Lung (tissue), 11 donors: ENCODE measurements at regions not wholly inside any gene's neighbourhood (a gene's known extent, or its start where the extent isn't known, plus 50 kb on each side); places are given as distances from the start of the nearest gene placed in this dataset.

Source experiments
- ATAC-seq: fragments of 200-7000 bp; cut with Tn5 transposase; one replicate; pipeline ENCODE4 v1.9.1; 2020; ENCODE audit warnings: moderate number of reproducible peaks; ENCODE audit not compliant: insufficient read depth, low FRiP score
- DNase-seq, 3 donors: peaks; one replicate each; pipeline ENCODE4 v3.0.0-alpha.2; 2013 to 2017
- H3K27ac ChIP-seq, 2 donors: one replicate each; pipeline ENCODE4 v1.5.1; 2013; ENCODE audit warnings: mild to moderate bottlenecking in 2 of 2, moderate library complexity in 2 of 2, control low read depth in 1 of 2, inconsistent platforms in 1 of 2, low read depth in 1 of 2, low read length in 1 of 2
- H3K27me3 ChIP-seq, 3 donors: one replicate each; pipeline ENCODE4 v1.5.1; 2013; ENCODE audit warnings: low read length in 2 of 3; ENCODE audit not compliant: control insufficient read depth in 3 of 3, insufficient read depth in 3 of 3
- H3K36me3 ChIP-seq, 4 donors: one replicate each; pipeline ENCODE4 v1.5.1; 2013; ENCODE audit warnings: low read length in 4 of 4, mild to moderate bottlenecking in 1 of 4, moderate library complexity in 1 of 4; ENCODE audit not compliant: control insufficient read depth in 4 of 4, insufficient read depth in 4 of 4
- H3K4me1 ChIP-seq, 5 donors: one replicate each; pipeline ENCODE4 v1.5.1; 2013; ENCODE audit warnings: low read length in 5 of 5, mild to moderate bottlenecking in 2 of 5, moderate library complexity in 1 of 5; ENCODE audit not compliant: control insufficient read depth in 5 of 5, insufficient read depth in 5 of 5
- H3K4me3 ChIP-seq: one replicate; pipeline ENCODE4 v1.5.1; 2013; ENCODE audit warnings: mild to moderate bottlenecking, control low read depth, moderate library complexity
- H3K9ac ChIP-seq, 2 donors: one replicate each; pipeline ENCODE4 v1.5.1; 2013; ENCODE audit warnings: low read length in 2 of 2, control low read depth in 1 of 2; ENCODE audit not compliant: insufficient read depth in 1 of 2
- H3K9me3 ChIP-seq, 4 donors: one replicate each; pipeline ENCODE4 v1.5.1; 2013; ENCODE audit warnings: low read length in 3 of 4, mild to moderate bottlenecking in 1 of 4, moderate library complexity in 1 of 4; ENCODE audit not compliant: control insufficient read depth in 4 of 4, insufficient read depth in 3 of 4
- CTCF ChIP-seq: IDR thresholded peaks from 2 replicates; pipeline ENCODE4 v1.5.1; 2012; ENCODE audit warnings: mild to moderate bottlenecking; ENCODE audit errors: control extremely low read depth, extremely low read depth
- WGBS, 2 donors: extraction: QIAGEN DNeasy Blood & Tissue Kit; methylation state at CpG; one replicate each; pipeline ENCODE4 v1.1.7; 2013; 5-methylcytosine and 5-hydroxymethylcytosine counted together
- donor health status: control.
- donor health status: control.
- donor health status: Bipolar disorder and iron deficiency.
- donor health status: healthy.
- donor health status: DM: yes; HTN: yes; CAD: no.

DNA sequence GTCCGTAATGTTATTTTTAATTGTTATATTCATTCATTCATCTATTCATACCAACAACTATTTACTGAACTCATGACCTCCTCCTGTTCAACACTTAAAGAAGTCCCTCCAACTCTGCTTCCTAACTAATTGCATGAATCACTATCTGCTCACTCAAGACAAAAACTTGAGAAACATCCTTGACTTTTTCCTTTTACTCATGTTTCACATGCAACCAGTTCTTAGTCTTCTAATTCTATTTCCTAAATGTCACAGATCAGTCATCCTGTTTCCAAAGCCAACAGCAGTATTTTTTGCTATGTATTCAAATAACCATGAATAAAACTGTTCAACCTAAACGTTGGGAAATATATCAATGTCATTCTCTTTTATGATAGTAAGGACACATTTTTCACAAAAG, 124.6 kb upstream of the GBE1 start:
- H3K4me1 ChIP-seq = peaks cover 0 to 9% (median 3%) of the 10 kb centered on the region in 5 donors
- no peak overlapping the region for H3K9ac ChIP-seq
- no peak for ATAC-seq
- no peak overlapping the region for H3K4me3 ChIP-seq
- DNase-seq = no peak
- no peaks in the 10 kb centered on the region for H3K9me3 ChIP-seq
- H3K27ac ChIP-seq = no peak overlapping the region
- no peaks in the 10 kb centered on the region for H3K36me3 ChIP-seq
- 71 to 83% methylated on average over 2 of the region's 2 CpGs for WGBS, 2 donors
- no peaks in the 10 kb centered on the region for H3K27me3 ChIP-seq
- no peak for TF ChIP-seq CTCF

DNA sequence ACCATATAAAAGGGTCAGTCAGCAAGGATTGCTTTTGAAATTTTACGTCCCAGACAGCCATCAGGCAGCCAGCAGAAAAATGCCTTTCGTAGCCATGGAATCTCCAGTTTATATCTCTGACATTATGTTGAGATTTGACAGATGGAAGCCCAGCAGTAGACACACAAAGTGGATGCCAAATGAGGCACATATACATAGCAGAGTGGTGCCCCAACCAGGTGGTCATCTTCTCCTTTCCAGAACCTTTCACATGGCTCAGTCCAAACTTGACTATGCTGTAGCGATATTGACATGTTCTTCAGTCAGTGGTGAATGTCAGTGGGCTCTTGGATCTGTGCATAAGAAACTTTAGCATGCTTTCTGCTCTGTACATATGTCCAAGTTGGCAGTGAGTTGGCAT, 123.3 kb upstream of the GBE1 start:
- WGBS, 2 donors = 91% methylated on average over 3 of the region's 3 CpGs
- Histone ChIP-seq H3K4me1 (peaks cover 0 to 9% (median 3%) of the 10 kb centered on the region in 5 donors), H3K27me3 (no peaks in the 10 kb centered on the region), H3K9ac (no peak overlapping the region), H3K27ac (no peak overlapping the region), H3K4me3 (no peak overlapping the region), H3K36me3 (no peaks in the 10 kb centered on the region), H3K9me3 (no peaks in the 10 kb centered on the region)
- no peak for TF ChIP-seq CTCF
- ATAC-seq (no peak), DNase-seq (no peak)

GRCh38 chr3:81876826-81877225, 115.4 kb upstream of the GBE1 start:
- H3K27me3 ChIP-seq = no peaks in the 10 kb centered on the region

More at GRCh38 chr3:81876826-81877225, 115.4 kb upstream of the GBE1 start:
- H3K27ac ChIP-seq = no peak overlapping the region
- H3K9me3 ChIP-seq = peaks cover 0 to 5% (median 1%) of the 10 kb centered on the region in 4 donors
- no peaks in the 10 kb centered on the region for H3K4me1 ChIP-seq
- TF ChIP-seq CTCF = no peak
- H3K9ac ChIP-seq = no peak overlapping the region
- no peak overlapping the region for H3K4me3 ChIP-seq
- 75 to 78% methylated on average over 1 of the region's 1 CpG for WGBS, 2 donors
- DNase-seq = no peak
- no peaks in the 10 kb centered on the region for H3K36me3 ChIP-seq
- no peak for ATAC-seq
